ENCODE measurements at regions not wholly inside any gene's neighbourhood (a gene's known extent, or its start where the extent isn't known, plus 50 kb on each side); places are given as distances from the start of the nearest gene placed in this dataset.
A peak's percentile ranks its signal among the peaks of the same experiment; 100 is the strongest.

DNA sequence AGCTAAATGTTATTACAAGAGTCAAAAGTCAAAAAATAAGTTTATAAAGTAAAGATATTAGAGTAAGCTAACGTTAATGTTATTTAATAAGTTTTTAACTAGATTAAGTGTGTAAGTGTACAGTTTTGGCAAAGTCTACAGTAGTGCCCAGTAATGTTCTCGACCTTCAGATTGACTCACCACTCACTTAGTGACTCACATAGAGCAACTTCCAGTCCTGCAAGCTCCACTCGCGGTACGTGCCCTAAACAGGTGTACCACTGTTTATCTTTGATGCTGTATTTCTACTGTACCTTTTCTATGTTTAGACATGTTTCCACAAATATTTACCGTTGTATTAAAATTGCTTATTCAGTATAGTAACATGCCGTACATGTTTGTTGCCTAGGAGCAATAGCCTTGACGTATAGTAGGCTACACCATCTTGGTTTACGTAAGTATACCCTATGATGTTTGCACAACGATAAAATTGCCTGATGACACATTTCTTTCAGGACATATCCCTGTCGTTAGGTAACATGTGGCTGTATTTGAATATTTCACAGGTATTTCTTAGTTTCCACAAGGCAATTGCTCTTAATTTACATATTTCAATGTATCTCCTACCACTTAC, 1641.9 kb upstream of the PIK3C3 start:
- H3K9me3 ChIP-seq (ENCODE audit: low read length), result no peaks in the 10 kb centered on the region
- intact Hi-C loops (cut with micrococcal nuclease), result no loop called here
- peaks cover 6% of the 10 kb centered on the region; the same call in 1 of the 2 replicates for H3K4me1 ChIP-seq (ENCODE audit: insufficient read depth, low read length)
- TF ChIP-seq EZH2 (IDR thresholded peaks at IDR 0.05; ENCODE audit: low read length, unreplicated experiment), result no peak
- TF ChIP-seq, protein P1, sequence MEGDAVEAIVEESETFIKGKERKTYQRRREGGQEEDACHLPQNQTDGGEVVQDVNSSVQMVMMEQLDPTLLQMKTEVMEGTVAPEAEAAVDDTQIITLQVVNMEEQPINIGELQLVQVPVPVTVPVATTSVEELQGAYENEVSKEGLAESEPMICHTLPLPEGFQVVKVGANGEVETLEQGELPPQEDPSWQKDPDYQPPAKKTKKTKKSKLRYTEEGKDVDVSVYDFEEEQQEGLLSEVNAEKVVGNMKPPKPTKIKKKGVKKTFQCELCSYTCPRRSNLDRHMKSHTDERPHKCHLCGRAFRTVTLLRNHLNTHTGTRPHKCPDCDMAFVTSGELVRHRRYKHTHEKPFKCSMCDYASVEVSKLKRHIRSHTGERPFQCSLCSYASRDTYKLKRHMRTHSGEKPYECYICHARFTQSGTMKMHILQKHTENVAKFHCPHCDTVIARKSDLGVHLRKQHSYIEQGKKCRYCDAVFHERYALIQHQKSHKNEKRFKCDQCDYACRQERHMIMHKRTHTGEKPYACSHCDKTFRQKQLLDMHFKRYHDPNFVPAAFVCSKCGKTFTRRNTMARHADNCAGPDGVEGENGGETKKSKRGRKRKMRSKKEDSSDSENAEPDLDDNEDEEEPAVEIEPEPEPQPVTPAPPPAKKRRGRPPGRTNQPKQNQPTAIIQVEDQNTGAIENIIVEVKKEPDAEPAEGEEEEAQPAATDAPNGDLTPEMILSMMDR (conservative IDR thresholded peaks at IDR 0.05; ENCODE audit: low read depth, low read length), result no peak
- H3F3A ChIP-seq (ENCODE audit: low read length, unreplicated experiment), result no peaks in the 10 kb centered on the region
- H3K27ac ChIP-seq (ENCODE audit: low read length), result 0 out of 2 replicates have a peak overlapping the region, but pooled peaks have one; percentile 23
- ATAC-seq (peak; percentile 99), DNase-seq (peak; percentile 56)
- H3K4me3 ChIP-seq (ENCODE audit: low read length), result no peak overlapping the region
- POLR2A ChIA-PET (ENCODE audit: unreplicated experiment), result no interaction called here
- CTCF ChIA-PET, result no interaction called here
- no peaks in the 10 kb centered on the region for H3K27me3 ChIP-seq (ENCODE audit: low read length)
- no peaks in the 10 kb centered on the region for H3K79me2 ChIP-seq (ENCODE audit: low read length)
- no TSS peak for BruUV-seq (replicated peaks)
- no peaks in the 10 kb centered on the region for H3K9me2 ChIP-seq (replicated peaks; ENCODE audit: low read length)
- no peaks in the 10 kb centered on the region for H3K36me3 ChIP-seq (ENCODE audit: low read depth, low read length)
- no peaks in the 10 kb centered on the region for H4K20me1 ChIP-seq (ENCODE audit: low read length)
- no peak overlapping the region for H3K9ac ChIP-seq (ENCODE audit: low read length)
- peak overlapping the region; percentile 54 for H3K4me2 ChIP-seq (ENCODE audit: low read length)
- no peak overlapping the region for H2AFZ ChIP-seq (ENCODE audit: low read length)

DNA sequence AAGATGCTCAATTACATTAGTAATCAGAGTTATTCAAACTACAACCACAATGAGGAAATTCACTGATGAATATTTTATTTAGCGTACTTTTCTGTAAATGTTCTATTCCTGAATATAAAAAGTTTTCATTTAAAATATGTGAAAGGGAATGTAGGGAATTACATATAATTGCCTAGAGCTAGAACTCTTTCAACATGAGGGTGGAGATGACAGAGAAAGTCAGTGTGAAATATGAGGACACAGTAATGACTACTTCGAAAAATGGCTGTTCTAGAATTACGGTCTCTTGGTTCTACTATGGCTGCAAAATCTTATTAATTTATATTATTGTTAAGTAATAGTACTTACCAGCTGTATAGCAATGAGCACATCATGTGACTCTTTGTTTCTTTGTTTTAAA, 1647.4 kb upstream of the PIK3C3 start:
- POLR2A ChIA-PET (ENCODE audit: unreplicated experiment), result no interaction called here
- no TSS peak for BruUV-seq (replicated peaks)
- H3K9me3 ChIP-seq (ENCODE audit: low read length), result no peaks in the 10 kb centered on the region
- no peak overlapping the region for H3K4me3 ChIP-seq (ENCODE audit: low read length)
- ATAC-seq, result no peak
- no peak overlapping the region for H3K4me2 ChIP-seq (ENCODE audit: low read length)
- intact Hi-C loops (cut with micrococcal nuclease), result no loop called here
- H3K27me3 ChIP-seq (ENCODE audit: low read length), result no peaks in the 10 kb centered on the region
- H3K4me1 ChIP-seq (ENCODE audit: insufficient read depth, low read length), result no peaks in the 10 kb centered on the region
- no peak overlapping the region for H3K9ac ChIP-seq (ENCODE audit: low read length)
- H3K27ac ChIP-seq (ENCODE audit: low read length), result no peak overlapping the region
- TF ChIP-seq, protein P1 (conservative IDR thresholded peaks at IDR 0.05; ENCODE audit: low read depth, low read length), result no peak
- TF ChIP-seq EZH2 (IDR thresholded peaks at IDR 0.05; ENCODE audit: low read length, unreplicated experiment) (no peak), EZH2phosphoT487 (IDR thresholded peaks at IDR 0.05; ENCODE audit: borderline replicate concordance, low read length) (no peak)
- H2AFZ ChIP-seq (ENCODE audit: low read length), result no peak overlapping the region
- no peak for DNase-seq
- no peaks in the 10 kb centered on the region for H3K36me3 ChIP-seq (ENCODE audit: low read depth, low read length)
- H3F3A ChIP-seq (ENCODE audit: low read length, unreplicated experiment), result no peaks in the 10 kb centered on the region
- H3K9me2 ChIP-seq (replicated peaks; ENCODE audit: low read length), result no peaks in the 10 kb centered on the region
- no peaks in the 10 kb centered on the region for H3K79me2 ChIP-seq (ENCODE audit: low read length)
- no peaks in the 10 kb centered on the region for H4K20me1 ChIP-seq (ENCODE audit: low read length)
- CTCF ChIA-PET, result no interaction called here

DNA sequence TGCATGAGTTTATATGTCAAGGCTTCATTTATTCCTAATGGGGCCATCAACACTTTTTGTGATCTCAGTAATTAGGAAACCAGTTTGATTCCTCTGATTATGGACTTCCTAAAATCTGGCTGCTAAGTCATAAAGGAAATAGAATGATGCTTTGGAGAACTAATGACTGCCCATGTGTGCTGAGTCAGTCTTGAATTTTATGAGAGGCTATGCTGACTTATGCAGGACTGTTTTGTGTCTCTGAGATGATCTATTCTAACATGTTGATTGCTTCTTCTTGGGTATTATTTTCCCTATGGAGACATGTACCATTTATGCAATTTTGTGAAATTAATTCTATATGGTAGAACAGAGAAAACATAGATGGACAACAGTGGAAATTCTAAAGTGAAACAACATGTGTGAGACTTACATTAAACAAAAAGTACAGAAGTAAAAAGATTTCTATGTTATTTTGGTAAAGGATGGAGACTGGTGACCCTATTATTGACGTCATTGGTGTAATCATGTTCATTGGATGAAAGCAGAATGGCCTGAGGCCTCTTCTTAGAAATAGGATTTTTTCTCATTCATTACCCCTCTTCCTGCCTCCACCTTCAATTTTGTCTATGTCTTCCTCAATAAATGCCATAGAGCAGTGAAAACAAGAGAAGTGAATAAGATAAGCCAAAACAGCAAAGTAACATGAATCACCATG, 1658.2 kb upstream of the PIK3C3 start:
- Histone ChIP-seq H3K9me2 (replicated peaks; ENCODE audit: low read length) (no peaks in the 10 kb centered on the region), H3K36me3 (ENCODE audit: low read depth, low read length) (no peaks in the 10 kb centered on the region), H3K4me1 (ENCODE audit: insufficient read depth, low read length) (no peaks in the 10 kb centered on the region), H4K20me1 (ENCODE audit: low read length) (no peaks in the 10 kb centered on the region), H3K27me3 (ENCODE audit: low read length) (no peaks in the 10 kb centered on the region), H3K9ac (ENCODE audit: low read length) (no peak overlapping the region), H2AFZ (ENCODE audit: low read length) (no peak overlapping the region), H3K27ac (ENCODE audit: low read length) (no peak overlapping the region), H3K4me2 (ENCODE audit: low read length) (no peak overlapping the region), H3K4me3 (ENCODE audit: low read length) (no peak overlapping the region), H3K79me2 (ENCODE audit: low read length) (no peaks in the 10 kb centered on the region), H3K9me3 (ENCODE audit: low read length) (no peaks in the 10 kb centered on the region), H3F3A (ENCODE audit: low read length, unreplicated experiment) (no peaks in the 10 kb centered on the region)
- ATAC-seq, result no peak
- TF ChIP-seq EZH2phosphoT487 (IDR thresholded peaks at IDR 0.05; ENCODE audit: borderline replicate concordance, low read length) (no peak), EZH2 (IDR thresholded peaks at IDR 0.05; ENCODE audit: low read length, unreplicated experiment) (no peak)
- no peak for DNase-seq
- ChIA-PET POLR2A (ENCODE audit: unreplicated experiment) (no interaction called here), CTCF (no interaction called here)
- no TSS peak for BruUV-seq (replicated peaks)
- intact Hi-C loops (cut with micrococcal nuclease), result no loop called here
